IMR-90 (cell line): ENCODE measurements at regions not wholly inside any gene's neighbourhood (a gene's known extent, or its start where the extent isn't known, plus 50 kb on each side); places are given as distances from the start of the nearest gene placed in this dataset.

Experiments
- ATAC-seq: fragments of 200-7000 bp; cut with Tn5 transposase; 2 replicates; pipeline ENCODE4 v1.9.1; 2020; ENCODE audit warnings: low read depth, mild to moderate bottlenecking, moderate library complexity
- BruUV-seq: library from RNA; stranded (reverse); fragments of 400-500 nt; replicated peaks from 2 replicates; lab custom pipeline; 2021; lab: Mats Ljungman, UMichigan
- CTCF ChIA-PET: fragments of 300-600 bp; formaldehyde crosslinking; extraction: SDS; loops from one replicate; lab custom pipeline; 2021; ENCODE audit warnings: antibody characterized with exemption; lab: Yijun Ruan, JAX
- POLR2A ChIA-PET: fragments of 300-600 bp; sonication (Branson Sonifier 250); formaldehyde crosslinking; loops from one replicate; lab custom pipeline; 2022; ENCODE audit warnings: antibody characterized with exemption; ENCODE audit not compliant: unreplicated experiment; lab: Charles Lee
- DNase-seq: peaks from one replicate; pipeline ENCODE4 v3.0.0; 2013
- H2AFZ ChIP-seq: replicated peaks from 2 replicates; pipeline ENCODE3; 2013; ENCODE audit warnings: low read length, mild to moderate bottlenecking; ENCODE audit not compliant: poor library complexity
- H2AK5ac ChIP-seq: 2 replicates; pipeline ENCODE4 v1.6.1; 2013; ENCODE audit warnings: low read depth, low read length, inconsistent platforms
- H2AK9ac ChIP-seq: replicated peaks from 2 replicates; pipeline ENCODE3; 2013; ENCODE audit warnings: mild to moderate bottlenecking, low read depth, low read length, moderate library complexity; ENCODE audit not compliant: poor library complexity
- H2BK120ac ChIP-seq: 2 replicates; pipeline ENCODE4 v1.6.1; 2013; ENCODE audit warnings: low read depth, low read length, inconsistent platforms
- H2BK15ac ChIP-seq: 3 replicates; pipeline ENCODE4 v1.6.1; 2013; ENCODE audit warnings: low read depth, low read length, inconsistent platforms
- H2BK20ac ChIP-seq: 2 replicates; pipeline ENCODE4 v1.6.1; 2013; ENCODE audit warnings: low read depth, mild to moderate bottlenecking, inconsistent platforms, low read length, moderate library complexity
- H2BK5ac ChIP-seq: 2 replicates; pipeline ENCODE4 v1.6.1; 2013; ENCODE audit warnings: mild to moderate bottlenecking, low read depth, low read length, inconsistent platforms; ENCODE audit not compliant: poor library complexity, severe bottlenecking
- H3K14ac ChIP-seq: replicated peaks from 2 replicates; pipeline ENCODE4 v1.6.1; 2013; ENCODE audit warnings: low read depth, low read length, inconsistent platforms
- H3K18ac ChIP-seq: 2 replicates; pipeline ENCODE4 v1.6.1; 2013; ENCODE audit warnings: low read depth, low read length, control low read depth
- H3K23ac ChIP-seq: 2 replicates; pipeline ENCODE4 v1.6.1; 2013; ENCODE audit warnings: low read depth, low read length, inconsistent platforms
- H3K27ac ChIP-seq: 2 replicates; pipeline ENCODE4 v1.5.1; 2013; ENCODE audit warnings: mild to moderate bottlenecking, control low read depth, low read length; ENCODE audit not compliant: insufficient read depth
- H3K27me3 ChIP-seq: 2 replicates; pipeline ENCODE4 v1.6.1; 2013; ENCODE audit warnings: low read length; ENCODE audit not compliant: control insufficient read depth, insufficient read depth
- H3K36me3 ChIP-seq: 2 replicates; pipeline ENCODE4 v1.6.1; 2013; ENCODE audit warnings: low read length, mixed read lengths; ENCODE audit not compliant: control insufficient read depth, insufficient read depth
- H3K4ac ChIP-seq: 2 replicates; pipeline ENCODE4 v1.6.1; 2013; ENCODE audit warnings: low read depth, low read length, inconsistent platforms
- H3K4me1 ChIP-seq: 2 replicates; pipeline ENCODE4 v1.6.1; 2013; ENCODE audit warnings: low read length, mixed read lengths; ENCODE audit not compliant: control insufficient read depth, insufficient read depth
- H3K4me2 ChIP-seq: 2 replicates; pipeline ENCODE4 v1.6.1; 2013; ENCODE audit warnings: low read depth, mild to moderate bottlenecking, control low read depth, low read length, moderate library complexity
- H3K4me3 ChIP-seq: 2 replicates; pipeline ENCODE4 v1.5.1; 2013; ENCODE audit warnings: low read depth, mild to moderate bottlenecking, control low read depth, low read length, moderate library complexity; ENCODE audit not compliant: insufficient read depth
- H3K56ac ChIP-seq: 2 replicates; pipeline ENCODE4 v1.6.1; 2013; ENCODE audit warnings: low read length, inconsistent platforms; ENCODE audit not compliant: insufficient read depth; ENCODE audit errors: extremely low read depth
- H3K79me1 ChIP-seq, 2 experiments: 2 replicates each; pipeline ENCODE4 v1.6.1; 2013; ENCODE audit warnings: low read length in 2 of 2, inconsistent platforms in 1 of 2, low read depth in 1 of 2
- H3K9ac ChIP-seq: 2 replicates; pipeline ENCODE4 v1.6.1; 2013; ENCODE audit warnings: low read depth, low read length, control low read depth
- H3K9me1 ChIP-seq: 2 replicates; pipeline ENCODE4 v1.6.1; 2013; ENCODE audit warnings: low read length, inconsistent platforms; ENCODE audit not compliant: insufficient read depth
- H3K9me3 ChIP-seq: 2 replicates; pipeline ENCODE4 v1.6.1; 2013; ENCODE audit warnings: low read length; ENCODE audit not compliant: control insufficient read depth, insufficient read depth
- H4K20me1 ChIP-seq: 2 replicates; pipeline ENCODE4 v1.6.1; 2013; ENCODE audit warnings: low read length, inconsistent platforms; ENCODE audit not compliant: insufficient read depth
- H4K5ac ChIP-seq: 2 replicates; pipeline ENCODE4 v1.6.1; 2013; ENCODE audit warnings: mild to moderate bottlenecking, low read depth, low read length, control low read depth
- H4K8ac ChIP-seq, 2 experiments: 2 replicates each; pipeline ENCODE4 v1.6.1; 2013; ENCODE audit warnings: low read depth in 2 of 2, low read length in 2 of 2, control low read depth in 1 of 2, inconsistent platforms in 1 of 2
- H4K91ac ChIP-seq: 2 replicates; pipeline ENCODE4 v1.6.1; 2013; ENCODE audit warnings: low read depth, low read length, inconsistent platforms; ENCODE audit not compliant: insufficient read depth
- BHLHE40 ChIP-seq: fragments of 150-350 bp; IDR thresholded peaks from 2 replicates; pipeline ENCODE4 v1.6.1; 2016; ENCODE audit warnings: mild to moderate bottlenecking, low read depth, low read length
- CEBPB ChIP-seq: IDR thresholded peaks from 2 replicates; pipeline ENCODE4 v1.6.1; 2012; ENCODE audit warnings: low read depth, low read length, improper control_type of control experiment
- CHD1 ChIP-seq: IDR thresholded peaks from 2 replicates; pipeline ENCODE4 v1.6.1; 2012; ENCODE audit warnings: low read depth, low read length, improper control_type of control experiment
- CTCF ChIP-seq: conservative IDR thresholded peaks from 2 replicates; pipeline ENCODE4 v1.5.1; 2012; ENCODE audit warnings: mild to moderate bottlenecking, low read depth, low read length, improper control_type of control experiment
- FOS ChIP-seq: fragments of 150-350 bp; IDR thresholded peaks from 2 replicates; pipeline ENCODE4 v1.6.1; 2016; ENCODE audit warnings: low read depth, low read length
- MAZ ChIP-seq: IDR thresholded peaks from 2 replicates; pipeline ENCODE4 v1.6.1; 2012; ENCODE audit warnings: low read depth, mild to moderate bottlenecking, low read length, improper control_type of control experiment, moderate library complexity, borderline replicate concordance
- MXI1 ChIP-seq: IDR thresholded peaks from 2 replicates; pipeline ENCODE4 v1.6.1; 2012; ENCODE audit warnings: low read depth, mild to moderate bottlenecking, low read length, moderate library complexity, borderline replicate concordance
- RCOR1 ChIP-seq: IDR thresholded peaks from 2 replicates; pipeline ENCODE4 v1.6.1; 2012; ENCODE audit warnings: mild to moderate bottlenecking, low read length, improper control_type of control experiment; ENCODE audit not compliant: insufficient replicate concordance
- RFX5 ChIP-seq: IDR thresholded peaks from 2 replicates; pipeline ENCODE4 v1.8.0; 2012; ENCODE audit warnings: low read depth, mild to moderate bottlenecking, low read length, moderate library complexity
- WGBS, 2 experiments: methylation state at CpG; one replicate each; pipeline versions ENCODE4 v1.1.5 to v1.1.7; 2013; ENCODE audit warnings: missing lambda C conversion rate in 2 of 2; ENCODE audit not compliant: insufficient read length in 1 of 2; ENCODE audit errors: extremely low coverage in 2 of 2; 5-methylcytosine and 5-hydroxymethylcytosine counted together
- dilution Hi-C: fragments of 300-500 bp; cut with HindIII; formaldehyde crosslinking; loops from one replicate; pipeline ENCODE4 v1.14.3; 2018; ENCODE audit warnings: low sequenced_read_pairs; ENCODE audit not compliant: unreplicated experiment
- in situ Hi-C: fragments of 300-500 bp; cut with MboI; formaldehyde crosslinking; loops from 3 replicates; pipeline ENCODE4 v1.14.3; 2019; ENCODE audit warnings: low sequenced_read_pairs, inconsistent platforms, mixed read lengths
- intact Hi-C: fragments of 100-400 bp; cut with micrococcal nuclease; formaldehyde crosslinking; loops from 2 replicates; pipeline ENCODE4 v1.10.0; 2022
- TF ChIP-seq, protein P1 (sequence below): fragments of 150-350 bp; IDR thresholded peaks from 2 replicates; pipeline ENCODE4 v1.6.1; 2017; ENCODE audit warnings: mild to moderate bottlenecking, antibody characterized with exemption, low read length, low read depth

DNA sequence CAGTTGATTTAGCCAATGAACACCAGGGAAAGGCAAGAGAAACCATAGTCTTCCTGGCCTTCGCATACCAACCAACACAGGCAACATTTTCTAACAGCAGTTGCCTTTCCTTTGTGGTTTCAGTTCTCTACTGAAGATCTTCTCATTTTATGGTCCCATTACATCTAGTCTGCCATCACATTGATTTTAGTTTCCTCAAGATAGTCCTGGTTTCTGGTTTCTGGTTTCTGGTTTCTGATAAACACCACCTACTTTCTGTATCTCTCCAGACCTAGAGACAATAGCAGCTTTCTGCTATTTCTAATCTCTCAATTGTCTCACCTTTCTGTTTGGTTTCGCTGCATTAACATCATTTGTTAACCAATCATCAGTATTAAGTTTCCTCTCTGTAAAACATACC lies 646.3 kb upstream of the SPANXN1 start:
- no peak overlapping the region for H3K23ac ChIP-seq
- H2AK9ac ChIP-seq: no peak overlapping the region
- POLR2A ChIA-PET: no interaction called here
- in situ Hi-C loops: no loop called here
- H3K4me3 ChIP-seq: no peak overlapping the region
- no peak overlapping the region for H2BK120ac ChIP-seq
- peaks cover 9% of the 10 kb centered on the region; the same call in 1 of the 2 replicates for H3K9me3 ChIP-seq
- no peak overlapping the region for H2BK5ac ChIP-seq
- H3K27me3 ChIP-seq: no peaks in the 10 kb centered on the region
- no peaks in the 10 kb centered on the region for H3K9me1 ChIP-seq
- no peak overlapping the region for H3K56ac ChIP-seq
- 45% methylated on average over 1 of the region's 2 CpGs; no CpG with 5 or more reads in 1 of the 2 experiments for WGBS, 2 experiments
- H3K4ac ChIP-seq: no peak overlapping the region
- H4K8ac ChIP-seq: no peak overlapping the region
- no peak overlapping the region for H4K5ac ChIP-seq
- H3K14ac ChIP-seq: no peak overlapping the region
- ATAC-seq: no peak
- H3K79me1 ChIP-seq: no peaks in the 10 kb centered on the region
- dilution Hi-C loops: no loop called here
- no peak overlapping the region for H2BK15ac ChIP-seq
- H3K9ac ChIP-seq: no peak overlapping the region
- no peaks in the 10 kb centered on the region for H3K4me1 ChIP-seq
- no peak for DNase-seq
- H2AFZ ChIP-seq: no peak overlapping the region
- no peak overlapping the region for H3K18ac ChIP-seq
- no peak overlapping the region for H4K91ac ChIP-seq
- no peak overlapping the region for H2BK20ac ChIP-seq
- no peak overlapping the region for H3K27ac ChIP-seq
- intact Hi-C loops: no loop called here
- H3K36me3 ChIP-seq: no peaks in the 10 kb centered on the region
- CTCF ChIA-PET: no interaction called here
- H4K20me1 ChIP-seq: no peaks in the 10 kb centered on the region
- H2AK5ac ChIP-seq: no peak overlapping the region
- H3K4me2 ChIP-seq: no peak overlapping the region
- no TSS peak for BruUV-seq
- no peak for TF ChIP-seq MAZ
- TF ChIP-seq MXI1: no peak
- TF ChIP-seq CEBPB: no peak
- no peak for TF ChIP-seq FOS
- no peak for TF ChIP-seq BHLHE40
- TF ChIP-seq RCOR1: no peak
- TF ChIP-seq CTCF: no peak
- TF ChIP-seq RFX5: no peak
- TF ChIP-seq, protein P1, sequence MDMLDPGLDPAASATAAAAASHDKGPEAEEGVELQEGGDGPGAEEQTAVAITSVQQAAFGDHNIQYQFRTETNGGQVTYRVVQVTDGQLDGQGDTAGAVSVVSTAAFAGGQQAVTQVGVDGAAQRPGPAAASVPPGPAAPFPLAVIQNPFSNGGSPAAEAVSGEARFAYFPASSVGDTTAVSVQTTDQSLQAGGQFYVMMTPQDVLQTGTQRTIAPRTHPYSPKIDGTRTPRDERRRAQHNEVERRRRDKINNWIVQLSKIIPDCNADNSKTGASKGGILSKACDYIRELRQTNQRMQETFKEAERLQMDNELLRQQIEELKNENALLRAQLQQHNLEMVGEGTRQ: no peak
- no peak for TF ChIP-seq CHD1
